ENCODE measurements at regions not wholly inside any gene's neighbourhood (a gene's known extent, or its start where the extent isn't known, plus 50 kb on each side); places are given as distances from the start of the nearest gene placed in this dataset.

DNA sequence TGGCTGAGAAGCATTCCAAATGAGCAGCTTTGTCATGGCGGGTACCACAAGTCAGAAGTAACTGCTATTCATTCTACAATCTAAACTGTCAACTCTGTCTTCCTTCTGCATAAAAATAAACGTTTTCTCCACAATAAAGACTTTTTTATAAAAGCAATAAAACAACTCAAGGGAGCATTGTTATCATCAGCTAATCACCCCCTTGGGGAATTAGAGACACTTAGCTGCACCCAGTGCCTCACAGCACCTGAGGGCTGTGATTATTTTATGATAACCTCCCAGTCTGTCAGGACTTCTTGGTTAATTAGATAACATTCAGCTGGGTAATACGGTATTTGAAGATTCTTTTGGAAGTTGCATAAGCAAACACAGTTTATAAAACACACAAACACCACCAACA lies 155.6 kb downstream of the PPP1R3A start:
- TF ChIP-seq, protein P1, sequence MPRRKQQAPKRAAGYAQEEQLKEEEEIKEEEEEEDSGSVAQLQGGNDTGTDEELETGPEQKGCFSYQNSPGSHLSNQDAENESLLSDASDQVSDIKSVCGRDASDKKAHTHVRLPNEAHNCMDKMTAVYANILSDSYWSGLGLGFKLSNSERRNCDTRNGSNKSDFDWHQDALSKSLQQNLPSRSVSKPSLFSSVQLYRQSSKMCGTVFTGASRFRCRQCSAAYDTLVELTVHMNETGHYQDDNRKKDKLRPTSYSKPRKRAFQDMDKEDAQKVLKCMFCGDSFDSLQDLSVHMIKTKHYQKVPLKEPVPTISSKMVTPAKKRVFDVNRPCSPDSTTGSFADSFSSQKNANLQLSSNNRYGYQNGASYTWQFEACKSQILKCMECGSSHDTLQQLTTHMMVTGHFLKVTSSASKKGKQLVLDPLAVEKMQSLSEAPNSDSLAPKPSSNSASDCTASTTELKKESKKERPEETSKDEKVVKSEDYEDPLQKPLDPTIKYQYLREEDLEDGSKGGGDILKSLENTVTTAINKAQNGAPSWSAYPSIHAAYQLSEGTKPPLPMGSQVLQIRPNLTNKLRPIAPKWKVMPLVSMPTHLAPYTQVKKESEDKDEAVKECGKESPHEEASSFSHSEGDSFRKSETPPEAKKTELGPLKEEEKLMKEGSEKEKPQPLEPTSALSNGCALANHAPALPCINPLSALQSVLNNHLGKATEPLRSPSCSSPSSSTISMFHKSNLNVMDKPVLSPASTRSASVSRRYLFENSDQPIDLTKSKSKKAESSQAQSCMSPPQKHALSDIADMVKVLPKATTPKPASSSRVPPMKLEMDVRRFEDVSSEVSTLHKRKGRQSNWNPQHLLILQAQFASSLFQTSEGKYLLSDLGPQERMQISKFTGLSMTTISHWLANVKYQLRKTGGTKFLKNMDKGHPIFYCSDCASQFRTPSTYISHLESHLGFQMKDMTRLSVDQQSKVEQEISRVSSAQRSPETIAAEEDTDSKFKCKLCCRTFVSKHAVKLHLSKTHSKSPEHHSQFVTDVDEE (CRISPR knock-in tag; IDR thresholded peaks at IDR 0.05), result no peak
- no peak for TF ChIP-seq RARB (CRISPR knock-in tag; IDR thresholded peaks at IDR 0.05)
- TF ChIP-seq, protein P2, sequence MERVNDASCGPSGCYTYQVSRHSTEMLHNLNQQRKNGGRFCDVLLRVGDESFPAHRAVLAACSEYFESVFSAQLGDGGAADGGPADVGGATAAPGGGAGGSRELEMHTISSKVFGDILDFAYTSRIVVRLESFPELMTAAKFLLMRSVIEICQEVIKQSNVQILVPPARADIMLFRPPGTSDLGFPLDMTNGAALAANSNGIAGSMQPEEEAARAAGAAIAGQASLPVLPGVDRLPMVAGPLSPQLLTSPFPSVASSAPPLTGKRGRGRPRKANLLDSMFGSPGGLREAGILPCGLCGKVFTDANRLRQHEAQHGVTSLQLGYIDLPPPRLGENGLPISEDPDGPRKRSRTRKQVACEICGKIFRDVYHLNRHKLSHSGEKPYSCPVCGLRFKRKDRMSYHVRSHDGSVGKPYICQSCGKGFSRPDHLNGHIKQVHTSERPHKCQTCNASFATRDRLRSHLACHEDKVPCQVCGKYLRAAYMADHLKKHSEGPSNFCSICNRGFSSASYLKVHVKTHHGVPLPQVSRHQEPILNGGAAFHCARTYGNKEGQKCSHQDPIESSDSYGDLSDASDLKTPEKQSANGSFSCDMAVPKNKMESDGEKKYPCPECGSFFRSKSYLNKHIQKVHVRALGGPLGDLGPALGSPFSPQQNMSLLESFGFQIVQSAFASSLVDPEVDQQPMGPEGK (CRISPR knock-in tag; IDR thresholded peaks at IDR 0.05; ENCODE audit: borderline replicate concordance), result no peak
- no peak for TF ChIP-seq ARNTL (CRISPR knock-in tag; IDR thresholded peaks at IDR 0.05; ENCODE audit: borderline replicate concordance, low read depth)
- no peak for TF ChIP-seq PPARA (CRISPR knock-in tag; IDR thresholded peaks at IDR 0.05; ENCODE audit: borderline replicate concordance)
- no peak for TF ChIP-seq TOX (CRISPR knock-in tag; IDR thresholded peaks at IDR 0.05; ENCODE audit: borderline replicate concordance)
